Effector memory CD8-positive, alpha-beta T cell (primary cell): ENCODE measurements at regions not wholly inside any gene's neighbourhood (a gene's known extent, or its start where the extent isn't known, plus 50 kb on each side); places are given as distances from the start of the nearest gene placed in this dataset.

Source experiments
- ATAC-seq: fragments of 150-1000 bp; cut with Tn5 transposase; replicated peaks from 2 replicates; pipeline ENCODE4 v1.10.0; 2021; ENCODE audit warnings: mild to moderate bottlenecking, moderate library complexity
- DNase-seq, 3 experiments: peaks; one replicate each; pipeline ENCODE4 v3.0.0; 2021
- H3K27ac Mint-ChIP-seq, 2 donors: one replicate each; pipeline ENCODE4 v1.8.0; 2022; ENCODE audit warnings: mild to moderate bottlenecking in 2 of 2, mixed read lengths in 2 of 2, moderate library complexity in 2 of 2
- H3K27me3 Mint-ChIP-seq, 2 donors: one replicate each; pipeline ENCODE4 v1.8.0; 2022; ENCODE audit warnings: mixed read lengths in 2 of 2
- H3K36me3 Mint-ChIP-seq: one replicate; pipeline ENCODE4 v1.8.0; 2022; ENCODE audit warnings: mild to moderate bottlenecking, moderate library complexity, mixed read lengths; ENCODE audit not compliant: insufficient read depth
- H3K4me1 Mint-ChIP-seq, 2 donors: one replicate each; pipeline ENCODE4 v1.8.0; 2022; ENCODE audit warnings: low read depth in 2 of 2, mixed read lengths in 2 of 2
- H3K4me3 Mint-ChIP-seq, 2 donors: one replicate each; pipeline ENCODE4 v1.8.0; 2022; ENCODE audit warnings: mild to moderate bottlenecking in 2 of 2, mixed read lengths in 2 of 2, moderate library complexity in 2 of 2
- H3K9me3 Mint-ChIP-seq, 2 donors: one replicate each; pipeline ENCODE4 v1.8.0; 2022; ENCODE audit warnings: mixed read lengths in 2 of 2

DNA sequence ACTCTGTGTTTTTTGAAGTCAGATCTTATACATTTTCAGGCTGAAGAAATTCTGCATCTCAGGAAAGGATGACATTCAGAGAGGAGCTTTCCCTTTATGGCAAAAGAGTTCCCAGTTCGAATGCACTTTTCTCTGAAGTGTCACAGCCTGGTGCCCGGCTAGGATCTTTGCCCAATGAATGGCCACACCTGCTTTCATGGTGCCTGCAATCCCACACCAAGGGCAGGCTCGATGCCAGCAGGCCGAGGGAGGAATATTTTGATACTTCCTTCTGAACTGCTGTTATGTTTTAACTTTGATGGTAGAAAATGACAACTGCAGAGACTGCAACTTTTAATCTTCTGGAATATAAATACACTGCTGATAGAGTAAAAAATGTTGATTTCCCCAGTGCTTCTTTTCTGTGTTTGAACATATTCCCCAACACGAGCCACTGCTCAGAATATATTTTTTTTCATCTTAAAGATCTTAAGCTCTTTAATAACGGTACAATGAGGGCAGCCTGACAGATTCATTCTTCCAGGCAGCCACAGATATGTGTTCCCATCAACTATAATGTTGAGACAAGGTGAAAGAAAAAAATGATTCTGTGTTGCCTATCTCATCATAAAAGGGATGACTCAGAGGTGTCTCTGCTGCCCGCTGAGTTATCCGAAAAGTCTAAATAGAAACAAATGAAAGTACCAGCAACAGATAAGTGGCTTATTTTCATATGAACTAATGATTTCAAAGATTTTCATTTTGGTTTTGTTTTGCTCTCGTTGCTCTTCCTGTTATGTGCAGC is 848.5 kb downstream of the DCDC2C start:
- no peaks in the 10 kb centered on the region for H3K4me1 Mint-ChIP-seq
- H3K27ac Mint-ChIP-seq: no peak overlapping the region
- no peaks in the 10 kb centered on the region for H3K27me3 Mint-ChIP-seq
- H3K36me3 Mint-ChIP-seq: no peaks in the 10 kb centered on the region
- peaks cover 3 to 7% of the 10 kb centered on the region in 2 donors for H3K9me3 Mint-ChIP-seq
- ATAC-seq (no peak), DNase-seq (no peak)
- no peak overlapping the region for H3K4me3 Mint-ChIP-seq

DNA sequence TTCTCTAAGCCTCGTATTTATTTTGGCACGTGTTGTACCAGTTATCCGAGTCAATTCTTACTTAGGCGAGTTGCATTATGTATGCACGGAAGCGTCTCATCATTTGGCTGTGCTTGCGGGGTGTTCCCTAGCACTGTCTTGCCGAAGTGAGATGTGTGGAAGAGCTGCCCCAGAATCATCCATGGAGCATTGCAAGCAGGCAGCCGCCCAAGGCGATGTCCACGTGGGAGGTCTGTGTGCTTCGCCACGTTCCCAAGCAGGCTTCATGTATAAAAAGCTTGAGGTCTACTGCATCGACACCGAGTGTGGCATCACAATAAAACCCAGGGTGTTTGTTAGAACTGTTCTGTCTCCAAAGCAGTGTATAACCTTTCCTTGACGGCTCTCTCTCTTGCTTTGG is 849.9 kb downstream of the DCDC2C start:
- Mint-ChIP-seq H3K27ac (no peak overlapping the region), H3K4me3 (no peak overlapping the region), H3K9me3 (peaks cover 0 to 5% of the 10 kb centered on the region in 2 donors), H3K4me1 (no peaks in the 10 kb centered on the region), H3K27me3 (no peaks in the 10 kb centered on the region), H3K36me3 (no peaks in the 10 kb centered on the region)
- no peak for DNase-seq
- ATAC-seq: no peak

DNA sequence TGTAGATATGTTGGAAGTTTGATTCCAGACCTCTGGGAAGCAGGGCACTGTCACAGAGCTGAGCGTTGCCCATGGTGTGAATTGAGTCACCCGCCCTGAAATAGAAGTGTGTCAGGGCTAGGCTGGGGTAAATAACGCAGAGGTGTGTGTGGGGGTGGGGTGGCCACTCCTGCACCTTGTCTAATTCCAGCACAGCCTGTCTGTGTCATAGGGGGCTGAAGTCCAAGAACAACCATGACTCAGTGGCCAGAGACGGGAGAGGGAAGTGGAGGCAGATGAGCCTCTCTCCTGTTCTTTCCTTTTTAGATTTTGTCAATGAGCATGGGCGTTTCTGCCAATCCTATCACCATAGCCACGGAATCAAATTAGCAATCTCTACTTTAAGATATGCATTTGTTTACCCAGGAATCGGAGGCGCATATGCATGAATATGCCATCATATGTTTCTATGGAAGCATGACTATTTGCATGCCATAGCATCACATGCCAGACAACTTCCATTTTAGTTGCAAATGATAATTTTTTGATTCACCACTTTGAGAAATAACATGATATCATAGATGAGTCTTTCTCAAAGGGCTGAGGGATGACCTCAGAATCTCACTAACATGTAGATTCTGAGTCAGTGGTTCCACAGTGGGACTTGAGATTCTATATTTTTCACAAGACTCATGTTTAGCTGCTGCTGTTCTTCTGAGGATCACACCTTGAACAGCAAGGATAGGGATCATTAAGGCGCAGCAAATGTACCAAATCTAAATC is 852.9 kb downstream of the DCDC2C start:
- H3K27me3 Mint-ChIP-seq: no peaks in the 10 kb centered on the region

DNA sequence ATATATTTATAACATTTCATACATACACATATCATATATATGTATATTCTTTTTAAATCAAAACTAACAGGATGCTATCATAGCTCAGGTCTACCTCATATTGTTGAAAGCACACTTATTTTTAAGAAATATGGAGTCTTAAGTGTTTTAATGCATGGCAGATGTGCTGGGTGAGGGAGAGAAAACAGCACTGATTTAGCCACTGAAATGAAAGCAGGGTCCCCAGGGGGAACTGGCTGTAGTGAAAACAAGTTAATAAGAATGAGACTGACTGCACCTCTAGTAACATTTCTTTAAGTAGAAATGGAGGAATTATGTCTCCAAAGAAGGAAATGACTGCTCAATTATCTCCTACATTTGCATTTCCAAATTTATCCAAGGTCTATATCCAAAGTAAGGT is 857.8 kb downstream of the DCDC2C start:
- no peak overlapping the region for H3K27ac Mint-ChIP-seq
- no peak for ATAC-seq
- H3K4me1 Mint-ChIP-seq: no peaks in the 10 kb centered on the region
- no peak overlapping the region for H3K4me3 Mint-ChIP-seq
- H3K27me3 Mint-ChIP-seq: no peaks in the 10 kb centered on the region
- DNase-seq: no peak
- no peaks in the 10 kb centered on the region for H3K36me3 Mint-ChIP-seq
- H3K9me3 Mint-ChIP-seq: peaks cover 0 to 6% of the 10 kb centered on the region in 2 donors

More for the DNA sequence above, 852.9 kb downstream of the DCDC2C start:
- Mint-ChIP-seq H3K4me3 (no peak overlapping the region), H3K9me3 (peaks cover 0 to 7% of the 10 kb centered on the region in 2 donors), H3K27ac (no peak overlapping the region), H3K36me3 (no peaks in the 10 kb centered on the region), H3K4me1 (no peaks in the 10 kb centered on the region)
- ATAC-seq (no peak), DNase-seq (no peak)

DNA sequence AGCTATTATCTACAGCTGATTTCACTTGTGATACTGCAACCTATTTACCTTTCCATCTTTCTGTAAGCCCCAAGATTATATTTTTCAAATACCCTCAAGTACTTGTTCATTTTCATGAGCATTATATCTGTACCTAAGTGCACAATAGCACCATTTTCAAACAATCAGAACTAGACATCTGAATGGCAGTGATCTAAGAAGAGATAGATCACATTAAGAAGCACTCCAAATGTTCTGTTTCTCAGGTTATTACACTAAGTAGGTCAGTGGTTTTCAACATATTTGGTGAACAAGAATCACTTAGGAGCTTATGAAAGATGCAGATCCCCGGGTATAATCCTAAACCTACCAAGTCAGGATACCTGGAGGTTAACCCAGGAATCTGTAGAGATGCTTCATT is 872.7 kb downstream of the DCDC2C start:
- Mint-ChIP-seq H3K27ac (no peak overlapping the region), H3K9me3 (peaks cover 5 to 6% of the 10 kb centered on the region in 2 donors), H3K4me3 (no peak overlapping the region), H3K27me3 (no peaks in the 10 kb centered on the region), H3K4me1 (no peaks in the 10 kb centered on the region), H3K36me3 (no peaks in the 10 kb centered on the region)
- ATAC-seq (no peak), DNase-seq (no peak)

DNA sequence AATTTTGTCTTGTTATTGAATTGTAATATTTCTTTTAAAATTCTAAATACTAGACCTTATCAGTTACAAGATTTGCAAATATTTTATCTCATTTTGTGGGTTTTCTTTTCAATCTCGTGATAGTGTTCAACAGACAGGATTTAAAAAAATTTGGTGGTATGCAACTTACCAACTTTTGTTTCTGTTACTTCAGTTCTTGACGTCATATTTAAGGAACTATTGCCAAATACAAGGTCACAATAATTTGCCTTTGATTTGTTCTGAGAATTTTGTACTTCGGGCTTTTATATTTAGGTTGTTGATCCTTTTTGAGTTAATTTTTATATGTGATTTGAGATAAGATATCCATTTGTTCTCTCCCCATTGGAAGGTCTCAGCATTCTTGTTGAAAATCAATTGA is 876.6 kb downstream of the DCDC2C start:
- no peak overlapping the region for H3K4me3 Mint-ChIP-seq
- H3K36me3 Mint-ChIP-seq: no peaks in the 10 kb centered on the region
- H3K27me3 Mint-ChIP-seq: no peaks in the 10 kb centered on the region
- no peak overlapping the region for H3K27ac Mint-ChIP-seq
- no peaks in the 10 kb centered on the region for H3K4me1 Mint-ChIP-seq
- peaks cover under 1 to 5% of the 10 kb centered on the region in 2 donors for H3K9me3 Mint-ChIP-seq
- no peak for ATAC-seq
- no peak for DNase-seq

DNA sequence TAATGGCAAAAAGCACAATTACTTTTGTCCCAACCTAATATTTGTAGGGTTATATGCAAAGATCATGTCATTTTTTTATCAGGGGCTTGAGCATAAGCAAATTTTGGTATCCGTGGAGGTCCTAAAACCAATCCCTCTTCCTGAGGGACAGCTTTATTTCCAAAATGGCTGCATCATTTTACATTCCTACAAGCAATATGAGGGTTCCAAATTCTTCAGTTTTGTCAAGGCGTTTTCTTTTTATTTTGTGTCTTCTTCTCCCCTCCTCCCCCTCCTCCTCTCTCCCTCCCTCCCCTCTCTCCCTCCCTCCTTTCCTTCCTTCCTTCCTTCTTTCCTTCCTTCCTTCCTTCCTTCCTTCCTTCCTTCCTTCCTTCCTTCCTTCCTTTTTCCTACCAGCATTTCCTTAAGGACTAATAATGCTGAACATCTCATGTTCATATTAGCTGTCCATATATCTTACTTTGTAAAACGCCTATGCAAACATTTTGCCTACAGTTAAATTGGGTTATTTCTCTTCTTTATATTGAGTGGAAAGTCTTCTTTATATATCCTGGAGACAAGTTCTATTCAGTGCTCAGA is 881.8 kb downstream of the DCDC2C start:
- H3K36me3 Mint-ChIP-seq: no peaks in the 10 kb centered on the region
- no peak for ATAC-seq
- H3K4me3 Mint-ChIP-seq: no peak overlapping the region
- H3K4me1 Mint-ChIP-seq: no peaks in the 10 kb centered on the region
- peaks cover 9 to 18% of the 10 kb centered on the region in 2 donors for H3K9me3 Mint-ChIP-seq
- no peak overlapping the region for H3K27ac Mint-ChIP-seq
- no peaks in the 10 kb centered on the region for H3K27me3 Mint-ChIP-seq
- DNase-seq: no peak

DNA sequence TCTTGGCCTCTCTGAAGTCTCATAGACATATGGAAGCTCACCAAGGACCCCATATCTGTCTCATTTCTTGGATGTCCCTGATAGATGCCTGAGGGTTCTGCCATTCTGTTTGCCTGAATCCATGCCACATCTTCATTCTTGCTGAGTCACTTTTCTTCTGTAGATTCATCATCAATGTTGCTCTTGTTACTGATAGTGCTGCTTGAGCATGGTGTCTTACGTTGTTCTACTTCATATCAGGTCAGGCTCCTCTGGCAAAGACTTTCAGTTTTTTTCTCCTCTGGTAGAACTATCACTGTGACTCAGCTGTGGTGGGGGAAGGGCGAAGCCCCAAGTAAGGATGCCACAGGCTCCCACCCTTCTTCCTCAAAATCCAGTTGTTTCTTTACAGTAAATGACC is 885.2 kb downstream of the DCDC2C start:
- Mint-ChIP-seq H3K4me1 (no peaks in the 10 kb centered on the region), H3K36me3 (no peaks in the 10 kb centered on the region), H3K9me3 (peaks cover 7 to 27% of the 10 kb centered on the region in 2 donors), H3K27me3 (no peaks in the 10 kb centered on the region), H3K4me3 (no peak overlapping the region), H3K27ac (no peak overlapping the region)
- DNase-seq: no peak
- ATAC-seq: no peak

DNA sequence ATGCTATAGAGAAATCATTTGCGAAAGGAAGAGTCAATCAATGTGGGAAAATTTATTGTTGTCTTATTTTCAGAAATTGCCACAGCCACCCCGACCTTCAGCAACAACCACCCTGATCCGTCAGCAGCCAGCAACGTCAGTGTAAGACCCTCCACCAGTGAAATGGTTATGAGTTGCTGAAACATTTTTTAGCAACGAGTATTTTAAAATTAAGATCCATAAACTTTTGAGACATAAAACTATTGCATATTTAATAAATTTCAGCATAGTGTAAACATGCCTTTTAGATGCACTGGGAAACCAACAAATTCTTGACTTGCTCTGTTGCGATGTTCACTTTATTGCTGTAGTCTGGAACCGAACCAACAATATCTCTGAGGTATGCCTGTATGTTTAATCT is 887.9 kb downstream of the DCDC2C start:
- no peaks in the 10 kb centered on the region for H3K27me3 Mint-ChIP-seq
- no peaks in the 10 kb centered on the region for H3K36me3 Mint-ChIP-seq
- DNase-seq (no peak), ATAC-seq (no peak)
- H3K9me3 Mint-ChIP-seq: peaks cover 5 to 20% of the 10 kb centered on the region in 2 donors
- no peak overlapping the region for H3K4me3 Mint-ChIP-seq
- H3K27ac Mint-ChIP-seq: no peak overlapping the region
- no peaks in the 10 kb centered on the region for H3K4me1 Mint-ChIP-seq

DNA sequence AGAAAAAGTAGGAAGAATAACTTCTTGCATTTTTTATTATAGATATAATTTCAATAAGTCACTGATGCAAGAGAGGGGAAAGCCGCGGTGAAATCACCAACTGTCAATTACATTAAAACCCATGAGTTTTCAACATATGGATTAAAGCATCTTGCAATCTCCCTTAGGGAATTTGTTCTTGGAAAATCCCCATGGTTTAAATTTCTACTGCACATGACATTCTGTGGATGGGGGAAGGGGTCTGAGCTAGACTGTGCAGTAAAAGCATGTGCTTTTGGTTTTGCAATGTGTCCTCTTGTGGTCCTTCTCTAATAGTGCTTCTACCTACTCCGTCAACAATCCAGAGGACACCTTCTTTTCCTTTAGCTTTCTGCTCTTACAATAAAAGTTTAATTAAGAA is 894.0 kb downstream of the DCDC2C start:
- H3K4me1 Mint-ChIP-seq: no peaks in the 10 kb centered on the region

DNA sequence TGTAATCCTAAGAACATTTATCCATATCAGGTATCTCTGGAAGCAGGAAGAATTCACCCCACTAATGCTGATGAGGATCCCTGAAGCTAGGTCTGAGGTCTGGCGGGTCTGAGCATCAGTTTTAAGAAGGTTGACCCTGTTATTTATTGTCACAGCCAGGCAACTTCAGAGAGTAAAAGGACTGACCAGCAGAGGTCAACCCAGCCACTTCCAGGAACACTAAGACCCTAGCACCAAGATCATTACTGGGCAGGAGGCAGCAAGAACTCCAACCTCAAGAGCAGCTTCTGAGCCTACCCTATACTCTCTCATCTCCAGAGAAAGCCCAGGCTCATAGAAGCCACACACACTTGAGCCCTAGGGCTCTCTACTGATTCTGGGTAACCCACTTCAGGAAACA is 901.4 kb downstream of the DCDC2C start:
- Mint-ChIP-seq H3K4me1 (no peaks in the 10 kb centered on the region), H3K36me3 (no peaks in the 10 kb centered on the region)

More for the DNA sequence above, 894.0 kb downstream of the DCDC2C start:
- H3K4me3 Mint-ChIP-seq: no peak overlapping the region
- DNase-seq: no peak
- H3K27ac Mint-ChIP-seq: no peak overlapping the region
- no peaks in the 10 kb centered on the region for H3K9me3 Mint-ChIP-seq
- H3K36me3 Mint-ChIP-seq: no peaks in the 10 kb centered on the region
- H3K27me3 Mint-ChIP-seq: no peaks in the 10 kb centered on the region
- no peak for ATAC-seq

DNA sequence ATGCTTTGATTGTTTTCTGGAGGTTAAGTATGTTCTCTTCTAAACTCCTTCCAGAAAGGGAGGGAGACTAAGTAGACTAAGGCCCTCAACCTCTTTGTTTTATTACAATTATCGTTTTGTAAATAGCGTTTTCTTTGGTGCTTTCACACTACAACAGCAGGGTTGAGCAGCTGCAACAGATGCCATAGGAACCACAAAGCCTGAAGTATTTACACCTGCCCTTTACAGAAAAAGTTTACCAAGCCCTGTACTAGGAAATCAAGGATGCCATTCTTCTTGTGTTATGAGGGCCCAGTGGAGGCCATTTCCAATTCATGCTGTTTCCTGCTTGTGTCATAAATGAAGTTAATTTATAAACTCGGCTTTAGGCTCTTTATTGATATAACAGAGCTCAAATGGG is 914.8 kb downstream of the DCDC2C start:
- Mint-ChIP-seq H3K27ac (no peak overlapping the region), H3K27me3 (no peaks in the 10 kb centered on the region), H3K36me3 (no peaks in the 10 kb centered on the region), H3K9me3 (peaks cover 6 to 9% of the 10 kb centered on the region in 2 donors), H3K4me1 (no peaks in the 10 kb centered on the region), H3K4me3 (no peak overlapping the region)
- DNase-seq (no peak), ATAC-seq (no peak)

More for the DNA sequence above, 901.4 kb downstream of the DCDC2C start:
- Mint-ChIP-seq H3K27ac (no peak overlapping the region), H3K4me3 (no peak overlapping the region), H3K27me3 (no peaks in the 10 kb centered on the region), H3K9me3 (peaks cover 0 to 2% of the 10 kb centered on the region in 2 donors)
- ATAC-seq (no peak), DNase-seq (no peak)

DNA sequence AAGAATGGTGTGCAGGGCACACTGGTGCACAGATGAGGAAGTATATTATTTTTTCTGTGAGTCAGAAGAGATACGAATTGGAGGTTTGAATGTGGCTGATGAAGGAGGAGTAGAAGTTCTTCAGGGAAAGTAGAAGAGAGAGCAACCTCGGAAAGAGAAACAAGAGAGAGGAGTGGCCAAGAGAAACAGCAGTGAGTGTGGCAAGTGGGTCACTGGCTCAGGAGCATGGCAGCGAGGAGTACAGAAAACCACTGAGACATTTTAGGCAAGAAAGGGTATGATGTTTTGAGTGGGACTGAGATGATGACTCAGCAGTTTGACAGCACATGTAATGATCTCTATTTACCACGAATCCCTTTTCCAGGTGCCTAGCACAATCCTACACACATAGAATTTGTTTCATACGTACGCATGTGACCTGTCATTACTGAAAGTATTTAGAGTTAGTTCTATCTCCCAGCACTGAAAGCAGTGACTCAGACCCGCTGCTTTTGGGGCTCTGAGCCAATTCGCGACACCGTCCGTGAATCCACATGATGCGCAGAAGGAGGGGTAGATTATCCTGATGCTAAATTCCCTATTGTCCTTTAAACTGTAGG is 915.4 kb downstream of the DCDC2C start:
- no peak for ATAC-seq
- DNase-seq: no peak
- H3K4me3 Mint-ChIP-seq: no peak overlapping the region
- no peaks in the 10 kb centered on the region for H3K36me3 Mint-ChIP-seq
- H3K27ac Mint-ChIP-seq: no peak overlapping the region
- H3K4me1 Mint-ChIP-seq: no peaks in the 10 kb centered on the region
- H3K27me3 Mint-ChIP-seq: no peaks in the 10 kb centered on the region
- peaks cover 8 to 9% of the 10 kb centered on the region in 2 donors for H3K9me3 Mint-ChIP-seq
